ENCODE measurements at regions not wholly inside any gene's neighbourhood (a gene's known extent, or its start where the extent isn't known, plus 50 kb on each side); places are given as distances from the start of the nearest gene placed in this dataset.

DNA sequence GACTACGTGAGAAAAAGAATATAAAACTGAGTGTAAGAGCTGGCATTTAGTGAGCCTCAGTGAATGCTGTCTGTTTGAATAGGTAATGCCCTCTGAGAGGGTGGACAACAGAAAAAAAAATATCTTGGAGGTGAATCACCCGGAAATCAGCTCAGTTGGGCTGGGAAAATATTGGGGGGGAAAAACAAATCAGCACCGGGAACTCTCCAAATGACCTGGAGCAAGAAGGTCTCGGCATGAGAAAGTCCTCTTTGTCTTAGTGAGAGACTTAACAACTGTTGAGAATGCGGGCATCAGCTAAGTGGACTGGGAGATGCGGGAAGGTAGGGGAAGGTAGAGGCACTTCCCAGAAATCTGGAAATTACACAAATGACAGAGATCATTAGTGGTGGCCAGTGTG, 109.4 kb upstream of the POU3F3 start:
- Histone ChIP-seq H3K4me1 (ENCODE audit: insufficient read depth, low read length) (no peaks in the 10 kb centered on the region), H3K9me3 (ENCODE audit: control insufficient read depth in 1 of 2, insufficient read depth in 1 of 2, low read length in 2 of 2) (peaks cover 0 to 11% of the 10 kb centered on the region in 2 experiments), H3K4me3 (ENCODE audit: low read length) (no peak overlapping the region), H3K27ac (ENCODE audit: low read depth in 1 of 2, low read length in 2 of 2) (no peak overlapping the region), H3K36me3 (ENCODE audit: insufficient read depth, low read length) (no peaks in the 10 kb centered on the region), H3K27me3 (ENCODE audit: control insufficient read depth in 1 of 2, insufficient read depth in 2 of 2, low read length in 2 of 2) (no peaks in the 10 kb centered on the region)
- Mint-ChIP-seq H3K4me1 (ENCODE audit: low read depth) (no peaks in the 10 kb centered on the region), H3K36me3 (ENCODE audit: low read depth) (no peaks in the 10 kb centered on the region), H3K27me3 (no peaks in the 10 kb centered on the region), H3K4me3 (no peak overlapping the region), H3K27ac (no peak overlapping the region), H3K9me3 (no peaks in the 10 kb centered on the region)
- DNase-seq (no peak), ATAC-seq (ENCODE audit: poor library complexity) (no peak)
- TF ChIP-seq, protein P1, sequence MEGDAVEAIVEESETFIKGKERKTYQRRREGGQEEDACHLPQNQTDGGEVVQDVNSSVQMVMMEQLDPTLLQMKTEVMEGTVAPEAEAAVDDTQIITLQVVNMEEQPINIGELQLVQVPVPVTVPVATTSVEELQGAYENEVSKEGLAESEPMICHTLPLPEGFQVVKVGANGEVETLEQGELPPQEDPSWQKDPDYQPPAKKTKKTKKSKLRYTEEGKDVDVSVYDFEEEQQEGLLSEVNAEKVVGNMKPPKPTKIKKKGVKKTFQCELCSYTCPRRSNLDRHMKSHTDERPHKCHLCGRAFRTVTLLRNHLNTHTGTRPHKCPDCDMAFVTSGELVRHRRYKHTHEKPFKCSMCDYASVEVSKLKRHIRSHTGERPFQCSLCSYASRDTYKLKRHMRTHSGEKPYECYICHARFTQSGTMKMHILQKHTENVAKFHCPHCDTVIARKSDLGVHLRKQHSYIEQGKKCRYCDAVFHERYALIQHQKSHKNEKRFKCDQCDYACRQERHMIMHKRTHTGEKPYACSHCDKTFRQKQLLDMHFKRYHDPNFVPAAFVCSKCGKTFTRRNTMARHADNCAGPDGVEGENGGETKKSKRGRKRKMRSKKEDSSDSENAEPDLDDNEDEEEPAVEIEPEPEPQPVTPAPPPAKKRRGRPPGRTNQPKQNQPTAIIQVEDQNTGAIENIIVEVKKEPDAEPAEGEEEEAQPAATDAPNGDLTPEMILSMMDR (IDR thresholded peaks at IDR 0.05), result no peak
- ChIA-PET POLR2A (no interaction called here), CTCF (no interaction called here)
- intact Hi-C loops (cut with DNase I, micrococcal nuclease), result no loop called here

DNA sequence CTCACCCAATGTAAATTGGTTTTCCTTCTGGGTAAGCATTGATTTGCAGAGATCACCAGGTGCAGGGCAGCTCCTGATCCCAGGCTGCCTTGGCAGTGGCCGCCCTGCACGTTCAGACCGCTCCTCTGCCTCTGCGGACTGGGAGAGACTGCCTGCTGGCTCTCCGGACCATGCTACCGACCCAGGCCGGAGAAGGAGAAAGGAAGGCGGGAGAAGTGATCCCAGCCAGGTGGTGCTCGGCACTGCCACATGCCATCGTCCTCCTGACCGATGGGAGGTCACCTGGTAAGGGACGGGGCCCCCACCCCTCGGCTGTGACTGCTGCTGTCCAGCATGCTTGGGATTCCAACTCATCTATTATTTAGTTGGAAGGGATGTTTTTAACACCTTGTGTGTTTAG, 108.1 kb upstream of the POU3F3 start:
- ATAC-seq (ENCODE audit: poor library complexity), result no peak
- no peak for DNase-seq
- ChIA-PET CTCF (no interaction called here), POLR2A (no interaction called here)
- no peak overlapping the region for H3K4me3 Mint-ChIP-seq
- no peaks in the 10 kb centered on the region for H3K9me3 Mint-ChIP-seq
- no peak overlapping the region for H3K27ac Mint-ChIP-seq
- intact Hi-C loops (cut with DNase I, micrococcal nuclease), result no loop called here
- peaks cover 0 to 16% of the 10 kb centered on the region in 2 experiments for H3K9me3 ChIP-seq (ENCODE audit: control insufficient read depth in 1 of 2, insufficient read depth in 1 of 2, low read length in 2 of 2)
- no peaks in the 10 kb centered on the region for H3K27me3 ChIP-seq (ENCODE audit: control insufficient read depth in 1 of 2, insufficient read depth in 2 of 2, low read length in 2 of 2)
- H3K36me3 ChIP-seq (ENCODE audit: insufficient read depth, low read length), result no peaks in the 10 kb centered on the region
- TF ChIP-seq, protein P1 (IDR thresholded peaks at IDR 0.05), result no peak
- H3K36me3 Mint-ChIP-seq (ENCODE audit: low read depth), result no peaks in the 10 kb centered on the region
- H3K27ac ChIP-seq (ENCODE audit: low read depth in 1 of 2, low read length in 2 of 2), result no peak overlapping the region
- peaks cover 4% of the 10 kb centered on the region for H3K27me3 Mint-ChIP-seq
- no peak overlapping the region for H3K4me3 ChIP-seq (ENCODE audit: low read length)
- H3K4me1 ChIP-seq (ENCODE audit: insufficient read depth, low read length), result no peaks in the 10 kb centered on the region
- H3K4me1 Mint-ChIP-seq (ENCODE audit: low read depth), result no peaks in the 10 kb centered on the region

DNA sequence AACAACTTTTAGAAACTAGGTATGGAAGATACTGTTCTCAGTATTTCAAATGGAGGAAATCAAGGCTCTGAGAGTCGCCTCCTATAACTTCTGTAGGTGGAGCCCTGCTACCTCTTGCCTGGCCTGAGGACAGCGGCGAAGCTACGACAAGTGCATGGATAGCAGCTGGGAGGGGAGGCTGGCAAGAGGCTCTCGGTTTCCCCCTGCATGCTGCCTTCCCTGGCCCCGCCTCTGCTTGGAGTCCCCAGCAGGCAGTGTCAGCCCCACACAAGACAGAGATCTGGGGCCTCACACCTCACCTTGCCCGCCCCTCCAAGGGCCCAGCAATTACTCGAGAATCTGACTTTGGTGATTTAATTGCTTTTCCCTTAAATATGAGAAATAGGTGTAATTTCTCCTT, 107.6 kb upstream of the POU3F3 start:
- intact Hi-C loops (cut with DNase I, micrococcal nuclease), result no loop called here
- peaks cover 4% of the 10 kb centered on the region for H3K27me3 Mint-ChIP-seq
- no peaks in the 10 kb centered on the region for H3K4me1 Mint-ChIP-seq (ENCODE audit: low read depth)
- no peaks in the 10 kb centered on the region for H3K36me3 Mint-ChIP-seq (ENCODE audit: low read depth)
- Histone ChIP-seq H3K27me3 (ENCODE audit: control insufficient read depth in 1 of 2, insufficient read depth in 2 of 2, low read length in 2 of 2) (no peaks in the 10 kb centered on the region), H3K4me1 (ENCODE audit: insufficient read depth, low read length) (no peaks in the 10 kb centered on the region), H3K36me3 (ENCODE audit: insufficient read depth, low read length) (no peaks in the 10 kb centered on the region), H3K9me3 (ENCODE audit: control insufficient read depth in 1 of 2, insufficient read depth in 1 of 2, low read length in 2 of 2) (peaks cover 0 to 16% of the 10 kb centered on the region in 2 experiments), H3K4me3 (ENCODE audit: low read length) (no peak overlapping the region), H3K27ac (ENCODE audit: low read depth in 1 of 2, low read length in 2 of 2) (no peak overlapping the region)
- ATAC-seq (ENCODE audit: poor library complexity) (no peak), DNase-seq (no peak)
- ChIA-PET POLR2A (no interaction called here), CTCF (no interaction called here)
- no peak overlapping the region for H3K27ac Mint-ChIP-seq
- H3K4me3 Mint-ChIP-seq, result no peak overlapping the region
- TF ChIP-seq, protein P1 (IDR thresholded peaks at IDR 0.05), result no peak
- H3K9me3 Mint-ChIP-seq, result no peaks in the 10 kb centered on the region
